Stimulated activated CD4-positive, alpha-beta T cell treated with anti-CD3 and anti-CD28 coated beads, Interleukin-4, amount 100 ng/mL, for 48 hours (primary cell): ENCODE measurements at regions not wholly inside any gene's neighbourhood (a gene's known extent, or its start where the extent isn't known, plus 50 kb on each side); places are given as distances from the start of the nearest gene placed in this dataset.
"Not testable (repeated sequence)": the region's sequence is repeated elsewhere in the genome, so short reads cannot be mapped to it uniquely, and the experiment has no call there.

Source experiments
- DNase-seq, 2 donors: peaks; one replicate each; pipeline ENCODE4 v3.0.0-alpha.2; 2020; ENCODE audit warnings: low read depth in 2 of 2

- DNase-seq = no peak
These were observed 143.4 kb upstream of the ITGB1 start for GRCh38 chr10:33101392-33101787.

GRCh38 chr10:33100781-33101391 lies 142.9 kb upstream of the ITGB1 start:
- no peak for DNase-seq

GRCh38 chr10:33099748-33100147 lies 141.7 kb upstream of the ITGB1 start:
- no peak for DNase-seq

GRCh38 chr10:33098951-33099663 lies 141.1 kb upstream of the ITGB1 start:
- no peak for DNase-seq

GRCh38 chr10:33095867-33096815 lies 138.1 kb upstream of the ITGB1 start:
- DNase-seq = no peak

GRCh38 chr10:33094263-33095051 lies 136.4 kb upstream of the ITGB1 start:
- DNase-seq = no peak

GRCh38 chr10:33093362-33093761 lies 135.3 kb upstream of the ITGB1 start:
- no peak for DNase-seq

- DNase-seq = no peak
These were observed 134.6 kb upstream of the ITGB1 start for GRCh38 chr10:33092596-33092995.

GRCh38 chr10:33091201-33091600 lies 133.2 kb upstream of the ITGB1 start:
- DNase-seq = no peak

- DNase-seq = no peak
These were observed 131.0 kb upstream of the ITGB1 start for GRCh38 chr10:33088990-33089389.

GRCh38 chr10:33087922-33088321 lies 129.9 kb upstream of the ITGB1 start:
- no peak for DNase-seq

- DNase-seq = no peak
These were observed 129.1 kb upstream of the ITGB1 start for GRCh38 chr10:33087152-33087551.

GRCh38 chr10:33086100-33086499 lies 128.1 kb upstream of the ITGB1 start:
- DNase-seq = no peak

- no peak for DNase-seq
These were observed 127.3 kb upstream of the ITGB1 start for GRCh38 chr10:33085313-33085833.

GRCh38 chr10:33084453-33084852 lies 126.4 kb upstream of the ITGB1 start:
- no peak for DNase-seq

- no peak for DNase-seq
These were observed 124.4 kb upstream of the ITGB1 start for GRCh38 chr10:33082373-33082895.

- DNase-seq = not testable (repeated sequence)
These were observed 122.4 kb upstream of the ITGB1 start for GRCh38 chr10:33080467-33080866.

- no peak for DNase-seq
These were observed 116.4 kb upstream of the ITGB1 start for GRCh38 chr10:33074443-33074842.

GRCh38 chr10:33073641-33074415 lies 115.8 kb upstream of the ITGB1 start:
- no peak for DNase-seq

GRCh38 chr10:33071857-33072256 lies 113.8 kb upstream of the ITGB1 start:
- DNase-seq = no peak
